Suppressor macrophage (primary cell): ENCODE measurements at regions not wholly inside any gene's neighbourhood (a gene's known extent, or its start where the extent isn't known, plus 50 kb on each side); places are given as distances from the start of the nearest gene placed in this dataset.
"Not testable (repeated sequence)": the region's sequence is repeated elsewhere in the genome, so short reads cannot be mapped to it uniquely, and the experiment has no call there.

Source experiments
- DNase-seq, 4 experiments: peaks; one replicate each; pipeline ENCODE4 v3.0.0-alpha.2; 2020 to 2022

GRCh38 chr13:78540058-78540457 lies 63.3 kb downstream of the POU4F1 start:
- DNase-seq: no peak

- DNase-seq: not testable (repeated sequence)
Measured at GRCh38 chr13:78526044-78526443, 77.3 kb downstream of the POU4F1 start.

- DNase-seq: no peak
Measured at GRCh38 chr13:78524936-78525335, 78.4 kb downstream of the POU4F1 start.

DNA sequence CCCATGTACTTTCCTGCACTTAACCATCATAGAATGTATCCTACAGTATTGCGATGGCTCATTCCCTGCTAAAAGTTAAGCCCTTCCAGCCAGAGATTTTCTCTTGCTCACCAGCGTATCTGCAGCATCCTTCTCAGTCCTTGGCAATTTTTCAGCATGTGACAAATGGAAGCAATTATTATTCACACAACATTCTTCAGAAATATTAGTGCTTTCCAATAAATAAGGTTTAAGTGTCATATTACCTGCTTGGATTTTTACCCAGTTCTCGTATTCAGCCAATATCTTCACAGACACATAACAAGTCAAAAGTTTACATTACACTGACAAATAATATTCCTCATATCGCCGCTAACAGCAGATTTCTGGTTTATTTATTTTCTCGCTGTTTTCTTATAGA lies 82.3 kb downstream of the POU4F1 start:
- no peak for DNase-seq

DNA sequence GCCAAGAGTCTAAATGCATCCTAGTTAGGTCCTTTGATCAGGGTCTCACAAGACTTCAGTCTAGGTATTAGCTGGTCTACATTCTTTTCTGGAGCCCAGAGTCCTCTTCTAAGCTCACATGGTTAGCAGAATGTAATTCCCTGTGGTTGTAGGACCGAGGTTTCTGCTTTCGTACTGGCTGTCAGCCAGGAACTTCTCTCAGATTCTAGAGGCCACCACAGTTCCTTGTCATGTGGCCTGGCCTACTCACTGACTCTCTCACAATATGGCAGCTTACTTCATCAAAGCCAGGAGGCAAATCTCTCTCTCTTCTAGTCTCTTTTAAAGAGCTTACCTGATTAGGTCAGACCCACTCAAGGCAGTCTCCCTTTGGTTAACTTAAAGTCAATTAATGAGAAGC lies 82.9 kb downstream of the POU4F1 start:
- no peak for DNase-seq

- DNase-seq: not testable (repeated sequence)
Measured at GRCh38 chr13:78518482-78518881, 84.9 kb downstream of the POU4F1 start.

GRCh38 chr13:78499802-78500201 lies 103.5 kb downstream of the POU4F1 start:
- DNase-seq: no peak

DNA sequence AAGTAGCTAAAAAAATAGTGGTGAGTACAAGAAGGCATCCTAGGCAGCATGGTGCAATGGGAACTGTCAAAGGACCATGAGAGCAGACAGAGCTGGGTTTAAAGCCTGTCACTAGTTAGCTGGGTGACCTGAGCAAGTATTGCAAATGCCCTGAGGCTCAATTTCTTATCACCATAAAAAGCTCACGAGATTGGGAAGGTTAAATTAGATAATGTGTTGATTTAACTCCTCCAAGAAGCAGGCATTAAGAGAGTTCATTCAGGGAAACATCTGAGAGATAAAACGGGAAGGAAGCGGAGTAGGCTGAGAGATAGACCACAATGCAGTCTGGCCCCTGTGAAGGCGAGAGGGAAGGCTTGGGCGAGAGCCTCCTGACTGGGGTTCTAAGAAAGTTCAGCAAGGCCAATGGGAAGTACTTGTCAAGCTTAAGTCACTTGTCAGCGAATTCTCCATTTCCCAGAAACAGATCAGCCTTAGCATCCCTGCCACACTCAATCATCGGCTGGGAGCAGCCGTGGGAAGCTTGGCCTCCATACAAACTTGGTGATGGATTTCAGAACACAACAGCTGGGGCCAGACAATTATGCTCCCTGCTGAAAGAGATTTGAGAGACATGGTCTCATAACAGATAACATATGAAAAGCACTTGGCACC lies 105.5 kb downstream of the POU4F1 start:
- peak in 1 of 4 experiments; percentile 1 for DNase-seq

- DNase-seq: no peak
Measured at GRCh38 chr13:78491978-78492377, 111.4 kb downstream of the POU4F1 start.

GRCh38 chr13:78490225-78490624 lies 113.1 kb downstream of the POU4F1 start:
- DNase-seq: not testable (repeated sequence)

DNA sequence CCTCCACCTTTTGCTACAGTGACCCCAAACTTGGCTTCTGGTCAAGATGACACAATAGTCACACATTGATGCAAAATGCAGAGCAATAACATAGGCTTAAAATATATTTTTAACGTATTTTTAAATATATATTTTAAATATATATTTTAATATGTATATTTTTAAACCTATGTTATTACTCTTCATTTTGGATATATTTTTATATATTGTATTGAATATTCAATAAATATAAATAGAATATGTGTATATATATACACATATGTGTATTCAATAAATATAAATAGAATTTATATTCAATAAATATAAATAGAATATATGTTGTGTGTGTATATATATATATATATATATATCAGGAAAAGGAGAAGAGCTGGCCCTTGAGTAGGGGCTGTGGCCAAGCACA lies 115.6 kb downstream of the POU4F1 start:
- no peak for DNase-seq

GRCh38 chr13:78485803-78486202 lies 117.5 kb downstream of the POU4F1 start:
- DNase-seq: no peak

DNA sequence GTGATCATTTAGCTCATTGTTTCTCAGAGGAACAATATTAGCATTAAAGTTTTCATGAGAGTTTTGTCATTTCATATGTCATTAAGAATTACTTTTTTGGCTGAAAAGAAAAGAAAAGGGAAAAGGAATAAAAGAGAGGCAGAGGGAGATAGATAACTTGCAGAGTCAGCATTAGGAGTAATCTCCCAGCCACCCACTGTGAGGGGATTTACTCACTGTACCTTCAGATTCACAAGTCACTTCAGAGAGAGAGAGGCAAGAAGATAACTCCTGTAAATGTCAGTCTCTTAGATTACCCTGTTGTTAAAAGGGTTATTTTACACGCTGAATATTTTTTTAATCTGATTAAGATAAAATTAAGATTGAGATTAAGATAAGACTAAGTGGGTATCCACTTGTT lies 125.2 kb downstream of the POU4F1 start:
- DNase-seq: no peak

DNA sequence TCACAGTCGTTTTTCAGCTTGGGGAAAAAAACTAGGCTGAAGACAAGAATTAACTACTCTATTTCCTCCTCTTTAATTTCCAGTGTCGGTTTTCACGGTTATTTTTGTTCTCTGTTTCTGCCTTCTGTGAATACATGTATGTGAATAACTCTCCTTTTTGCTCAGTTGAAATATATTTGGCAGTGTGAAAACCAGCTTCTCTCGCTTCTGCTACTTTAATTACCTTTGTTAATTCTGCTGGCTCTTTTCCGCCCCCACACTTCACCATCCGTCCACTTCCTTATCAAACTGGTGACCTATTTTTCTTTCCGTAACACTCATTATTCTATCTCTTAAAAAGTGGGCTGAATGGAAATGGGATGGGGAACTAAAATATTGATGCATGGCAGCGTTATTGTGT lies 126.4 kb downstream of the POU4F1 start:
- no peak for DNase-seq

DNA sequence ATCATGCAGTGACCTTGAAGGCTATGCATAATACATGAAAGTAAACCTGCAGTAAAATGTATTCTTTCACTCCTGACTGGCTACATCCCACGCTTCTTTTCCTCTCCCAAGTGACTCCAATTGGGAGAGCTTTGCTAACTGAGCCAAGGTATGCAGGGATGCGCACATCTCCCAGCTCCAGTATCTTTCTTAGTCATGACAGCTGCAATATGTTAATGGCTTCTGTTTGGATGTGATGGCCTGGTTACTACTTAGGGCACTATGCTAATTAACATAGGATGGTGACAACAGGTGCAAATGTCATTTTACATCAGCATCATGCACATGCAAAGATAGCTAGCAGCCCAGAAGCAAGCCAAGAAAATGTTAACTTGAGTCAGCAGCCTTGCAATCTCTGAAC lies 134.7 kb downstream of the POU4F1 start:
- DNase-seq: no peak

DNA sequence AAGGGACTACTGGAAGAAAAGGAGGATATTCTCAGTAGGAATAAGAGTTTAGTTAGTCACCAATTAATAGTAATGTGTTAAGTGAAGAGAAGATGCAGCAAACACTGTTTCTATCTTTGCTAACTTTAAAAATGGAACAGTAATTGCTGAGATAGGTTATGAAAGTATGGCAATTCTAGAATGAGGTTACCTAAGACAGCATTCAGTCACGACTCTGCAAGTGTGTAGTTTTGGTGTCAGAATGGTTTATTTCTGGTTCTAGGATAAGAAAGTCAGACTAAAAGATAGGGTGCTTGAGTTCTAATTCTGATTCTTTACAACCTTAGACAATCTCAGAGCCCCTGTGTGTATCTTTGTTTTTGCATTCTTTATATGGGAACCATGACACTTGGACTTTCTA lies 138.1 kb downstream of the POU4F1 start:
- DNase-seq: no peak

GRCh38 chr13:78460176-78460575 lies 143.2 kb downstream of the POU4F1 start:
- peak in 2 of 4 experiments; percentile 34 for DNase-seq

- no peak for DNase-seq
Measured at GRCh38 chr13:78443839-78444238, 159.5 kb downstream of the POU4F1 start.

GRCh38 chr13:78437781-78438180 lies 165.6 kb downstream of the POU4F1 start:
- no peak for DNase-seq

GRCh38 chr13:78436311-78436710 lies 167.0 kb downstream of the POU4F1 start:
- DNase-seq: no peak

DNA sequence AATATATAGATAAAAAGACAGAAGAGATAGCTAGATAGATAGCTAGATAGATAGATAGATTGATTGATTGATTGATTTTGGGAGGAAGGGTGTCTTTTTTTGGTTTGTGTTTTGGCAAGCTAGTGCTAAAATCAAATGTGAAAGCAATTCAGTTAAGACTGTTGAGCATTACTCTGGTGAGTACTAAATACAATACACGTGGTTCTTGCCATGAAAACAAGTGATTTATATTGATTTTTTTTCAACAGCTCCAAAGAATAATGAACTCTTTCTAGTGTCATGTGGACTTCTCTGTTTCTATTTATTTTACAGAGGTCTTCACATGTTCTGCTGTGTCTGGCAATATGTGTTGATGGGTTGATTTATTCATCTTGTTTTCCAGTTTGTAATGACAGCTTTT lies 172.0 kb downstream of the POU4F1 start:
- DNase-seq: no peak

- DNase-seq: no peak
Measured at GRCh38 chr13:78430811-78431210, 172.5 kb downstream of the POU4F1 start.

GRCh38 chr13:78430166-78430791 lies 173.1 kb downstream of the POU4F1 start:
- no peak for DNase-seq

DNA sequence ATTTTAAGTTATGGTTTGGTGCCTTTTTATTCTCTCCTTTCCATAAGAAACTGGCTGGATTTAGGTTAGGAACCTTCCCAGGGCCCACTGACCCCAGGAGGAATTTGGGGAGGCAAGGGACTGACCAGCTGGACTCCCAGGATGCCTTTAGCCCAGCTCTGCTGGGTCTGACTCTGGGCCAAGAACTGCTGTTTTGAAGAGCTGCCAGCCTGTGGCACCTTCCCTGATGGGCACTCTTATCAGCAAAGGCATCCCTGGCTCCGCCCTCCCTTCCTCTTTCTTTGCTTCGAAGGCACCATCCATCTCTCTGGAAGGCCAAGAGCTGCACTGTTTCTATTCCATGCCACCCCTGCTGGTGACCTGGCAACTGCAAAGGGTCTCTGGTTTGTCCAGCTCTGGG lies 174.7 kb downstream of the POU4F1 start:
- no peak for DNase-seq

- no peak for DNase-seq
Measured at GRCh38 chr13:78426183-78426582, 177.2 kb downstream of the POU4F1 start.
